GM19328 (cell line): ENCODE measurements at regions not wholly inside any gene's neighbourhood (a gene's known extent, or its start where the extent isn't known, plus 50 kb on each side); places are given as distances from the start of the nearest gene placed in this dataset.

Experiments
- ATAC-seq: cut with Tn5 transposase; IDR thresholded peaks from one replicate; pipeline ENCODE4 v1.9.1; 2021; ENCODE audit warnings: mild to moderate bottlenecking, moderate library complexity; ENCODE audit not compliant: unreplicated experiment

DNA sequence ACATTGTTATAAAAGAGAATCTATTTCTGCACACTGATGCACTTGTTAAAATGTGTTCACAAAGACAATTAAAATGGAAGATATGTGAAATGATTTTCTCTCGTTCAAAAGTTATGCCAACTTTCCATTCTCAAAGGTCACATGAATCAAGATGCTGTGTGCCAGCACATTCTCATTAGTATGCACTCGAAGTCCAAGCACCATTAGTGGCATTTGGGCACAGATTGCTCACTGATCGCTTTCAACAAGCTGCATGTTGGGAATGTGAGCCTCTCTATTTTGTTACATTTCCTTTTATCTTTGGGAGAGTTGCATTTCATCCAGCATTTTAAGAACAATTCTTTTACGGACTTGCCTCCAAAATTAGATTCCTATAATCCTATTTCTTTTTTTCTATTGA, 398.9 kb downstream of the FBXO15 start:
- no peak for ATAC-seq

DNA sequence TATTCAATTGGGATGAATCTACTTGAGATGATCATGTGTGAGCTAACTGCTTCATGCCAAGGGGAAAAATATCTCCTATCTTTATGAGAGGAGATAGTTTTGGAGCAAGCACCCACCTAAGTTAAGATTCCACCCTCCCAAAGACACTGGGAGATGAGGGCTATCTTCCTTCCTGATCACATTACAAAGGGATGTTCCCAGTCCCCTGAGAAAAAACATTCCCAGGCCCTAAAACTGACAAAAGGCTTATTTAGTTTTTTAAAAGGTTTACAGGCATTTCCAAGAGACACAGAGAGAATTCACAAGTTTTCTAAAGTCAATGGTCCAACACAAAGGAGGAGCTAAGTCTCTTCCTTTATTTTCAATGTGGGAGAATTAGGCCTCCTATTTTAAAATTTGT, 401.5 kb downstream of the FBXO15 start:
- no peak for ATAC-seq

DNA sequence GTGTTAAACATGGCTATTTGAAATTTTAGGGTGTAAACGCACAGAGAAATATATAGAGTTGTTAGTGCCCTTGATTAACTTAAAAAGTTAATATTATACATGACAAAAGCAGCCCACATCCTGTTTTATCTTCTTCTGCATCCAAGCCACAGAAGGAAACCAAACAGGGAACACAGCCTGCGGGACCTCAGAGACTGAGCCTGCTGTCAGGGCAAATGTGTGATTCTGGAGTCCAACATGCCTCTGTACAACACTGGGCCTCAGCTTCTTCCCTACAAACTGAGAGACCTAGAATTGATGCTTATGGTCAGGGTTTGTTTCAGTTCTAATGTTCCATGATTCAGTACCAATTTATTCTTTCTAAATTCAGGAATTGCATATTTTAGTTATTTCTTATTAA, 404.7 kb downstream of the FBXO15 start:
- ATAC-seq: no peak

DNA sequence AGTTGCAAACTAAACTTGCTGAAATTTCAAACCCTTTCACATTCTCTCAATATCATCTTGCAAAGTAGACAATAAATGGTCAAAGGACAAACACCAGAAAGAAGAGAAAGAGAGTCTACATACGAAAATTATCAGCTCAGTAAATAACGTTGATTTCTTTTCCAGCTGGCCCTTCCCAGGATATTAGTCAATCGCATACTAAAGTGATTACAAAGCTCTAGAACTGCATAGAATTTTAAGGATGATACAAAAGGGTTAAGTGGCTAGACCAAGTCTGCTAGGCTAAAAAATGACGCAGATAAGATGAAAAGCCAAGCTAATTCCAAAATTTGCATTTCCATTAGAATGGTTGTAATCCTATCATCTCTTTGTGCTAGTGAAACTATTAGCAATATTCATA, 405.7 kb downstream of the FBXO15 start:
- no peak for ATAC-seq

GRCh38 chr18:73739098-73739497, 408.5 kb downstream of the FBXO15 start:
- no peak for ATAC-seq

GRCh38 chr18:73737990-73738389, 409.6 kb downstream of the FBXO15 start:
- no peak for ATAC-seq

GRCh38 chr18:73735836-73736235, 411.8 kb downstream of the FBXO15 start:
- ATAC-seq: no peak

DNA sequence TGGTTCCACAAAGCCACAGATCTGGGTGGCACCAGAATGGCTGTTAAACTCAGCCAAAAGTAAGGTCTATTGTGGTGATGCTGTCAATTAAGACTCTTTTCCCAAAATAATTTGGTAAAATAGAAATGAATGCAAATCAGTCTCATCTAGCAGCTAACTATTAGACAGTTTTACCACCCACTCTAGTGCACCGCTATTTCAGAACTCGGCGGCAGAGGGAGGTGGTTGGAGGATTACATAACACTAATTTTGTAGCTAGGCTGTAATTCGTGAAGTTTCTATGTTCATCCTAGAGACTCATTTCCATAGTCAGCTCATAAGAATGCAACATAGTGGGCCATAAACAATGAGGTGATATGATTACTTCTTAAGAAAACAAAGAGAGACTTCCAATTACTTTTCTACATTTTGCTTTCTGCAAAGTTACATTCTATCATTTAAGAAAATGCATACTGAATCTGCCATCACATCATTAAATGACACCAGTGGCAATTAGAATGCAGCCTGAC, 413.8 kb downstream of the FBXO15 start:
- no peak for ATAC-seq

GRCh38 chr18:73733376-73733775, 414.3 kb downstream of the FBXO15 start:
- ATAC-seq: no peak

DNA sequence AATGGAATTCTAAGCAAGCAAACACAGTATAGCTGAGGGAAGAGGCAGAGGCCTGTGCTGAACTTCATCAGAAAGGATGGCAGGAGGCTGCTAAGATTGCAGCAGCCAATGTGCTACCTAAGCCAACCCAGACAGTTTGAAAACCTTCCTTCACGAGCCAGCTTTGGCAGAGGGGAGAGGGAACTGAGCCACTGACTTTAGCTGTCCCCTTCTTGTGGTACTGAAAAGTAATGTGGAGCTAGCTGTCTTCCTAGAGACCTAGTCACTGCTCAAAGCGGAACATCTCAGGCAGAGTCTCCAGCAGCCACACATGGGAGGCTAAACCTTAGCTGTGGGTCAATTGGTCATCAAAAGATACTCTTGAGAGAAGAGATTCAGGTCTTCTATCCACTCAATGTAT, 419.0 kb downstream of the FBXO15 start:
- ATAC-seq: no peak

DNA sequence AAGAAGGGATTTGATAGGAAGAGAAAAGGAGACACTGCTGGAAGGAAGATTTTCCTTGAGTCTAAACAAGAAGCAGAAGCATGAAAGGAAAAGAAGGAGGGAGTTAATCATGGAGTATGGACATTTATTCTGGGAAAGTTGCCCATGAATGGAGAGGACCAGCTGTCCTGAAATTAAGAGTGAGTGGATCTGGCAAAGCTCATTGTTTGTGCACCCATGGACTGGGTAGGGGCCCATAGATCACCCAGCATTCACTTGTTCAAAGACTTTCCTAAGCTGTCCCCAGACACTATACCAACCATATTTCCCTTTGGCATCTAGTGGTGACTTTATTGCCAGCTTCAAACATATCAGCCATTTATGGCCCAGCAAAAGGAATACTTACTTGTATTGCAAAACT, 422.7 kb downstream of the FBXO15 start:
- no peak for ATAC-seq

GRCh38 chr18:73719611-73720010, 428.0 kb downstream of the FBXO15 start:
- ATAC-seq: no peak

- ATAC-seq: no peak
Measured at GRCh38 chr18:73717570-73717969, 430.1 kb downstream of the FBXO15 start.

GRCh38 chr18:73715210-73715670, 432.4 kb downstream of the FBXO15 start:
- ATAC-seq: no peak

DNA sequence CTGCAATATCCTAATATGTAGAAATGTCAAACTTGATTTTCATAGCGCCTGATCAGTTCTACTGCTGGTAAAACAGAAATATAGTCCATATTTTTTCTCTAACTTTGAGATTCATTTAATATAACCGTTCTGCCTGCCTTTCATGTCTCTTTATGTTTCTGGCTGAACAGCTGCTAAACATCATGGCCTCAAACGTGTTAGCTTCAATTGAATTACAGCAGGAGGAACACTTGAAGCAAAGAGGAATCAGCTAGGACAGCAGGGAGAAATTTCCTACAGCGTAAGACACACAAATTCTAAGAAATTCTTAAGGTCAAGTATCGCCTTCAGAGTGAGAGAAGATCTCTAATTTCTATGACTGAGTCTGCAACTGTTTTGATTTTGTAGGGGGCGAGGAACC, 433.2 kb downstream of the FBXO15 start:
- ATAC-seq: no peak

- no peak for ATAC-seq
Measured at GRCh38 chr18:73711256-73711655, 436.4 kb downstream of the FBXO15 start.

- ATAC-seq: no peak
Measured at GRCh38 chr18:73708591-73708990, 439.0 kb downstream of the FBXO15 start.

DNA sequence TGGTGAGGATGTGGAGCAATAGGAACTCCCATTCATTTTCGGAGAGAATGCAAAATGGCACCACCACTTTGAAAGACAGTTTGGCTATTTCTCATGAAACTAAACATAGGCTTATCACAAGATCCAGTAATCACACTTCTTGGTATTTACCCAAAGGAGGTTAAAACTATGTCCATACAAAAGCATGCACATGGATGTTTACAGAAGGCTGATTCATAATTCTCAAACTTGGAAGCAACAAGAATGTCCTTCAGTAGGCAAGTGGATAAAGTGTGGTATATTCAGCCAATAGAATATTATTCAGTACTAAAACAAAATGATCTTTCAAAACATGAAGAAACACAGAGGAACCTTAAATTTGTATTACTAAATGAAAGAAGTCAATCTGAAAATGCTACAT, 440.6 kb downstream of the FBXO15 start:
- no peak for ATAC-seq

- ATAC-seq: no peak
Measured at GRCh38 chr18:73697353-73697752, 450.3 kb downstream of the FBXO15 start.

DNA sequence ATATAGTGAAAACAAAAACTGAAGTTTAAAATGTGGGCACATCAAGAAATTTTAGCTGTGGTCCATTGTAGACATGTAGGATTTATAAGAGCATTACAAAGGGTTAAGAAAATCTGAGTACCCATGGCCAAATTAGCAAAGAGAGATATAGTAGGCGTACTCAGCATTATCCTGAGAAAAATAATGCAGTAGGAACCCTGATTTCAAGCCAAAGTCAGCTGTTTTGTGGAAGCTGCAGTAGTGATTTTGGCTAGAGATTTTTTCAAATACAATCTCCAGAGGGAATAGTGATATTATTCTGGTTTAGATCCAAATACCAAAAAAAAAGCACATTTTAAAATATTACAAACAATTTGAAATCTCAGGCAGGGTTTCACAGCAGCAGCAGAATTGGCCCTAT, 450.9 kb downstream of the FBXO15 start:
- ATAC-seq: no peak

DNA sequence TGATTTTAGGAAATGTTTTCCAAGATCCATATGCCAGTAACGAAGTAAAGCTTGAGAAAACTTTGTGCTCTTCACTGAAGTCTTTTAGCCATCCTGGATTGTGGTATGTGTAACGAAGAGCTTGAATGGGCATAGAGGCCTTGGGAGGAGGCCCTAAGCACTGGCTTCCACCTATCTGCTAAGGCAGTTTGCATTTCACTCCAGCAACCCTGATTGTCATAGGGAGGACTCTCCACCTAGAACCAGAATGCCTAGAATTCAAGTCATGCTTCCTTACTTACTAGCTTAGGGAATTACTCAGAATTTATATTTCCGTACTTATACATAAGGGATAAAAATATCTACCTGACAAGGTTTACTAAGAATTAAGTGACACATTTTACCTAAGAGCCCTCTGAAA, 451.5 kb downstream of the FBXO15 start:
- no peak for ATAC-seq

GRCh38 chr18:73693091-73693490, 454.5 kb downstream of the FBXO15 start:
- ATAC-seq: no peak

DNA sequence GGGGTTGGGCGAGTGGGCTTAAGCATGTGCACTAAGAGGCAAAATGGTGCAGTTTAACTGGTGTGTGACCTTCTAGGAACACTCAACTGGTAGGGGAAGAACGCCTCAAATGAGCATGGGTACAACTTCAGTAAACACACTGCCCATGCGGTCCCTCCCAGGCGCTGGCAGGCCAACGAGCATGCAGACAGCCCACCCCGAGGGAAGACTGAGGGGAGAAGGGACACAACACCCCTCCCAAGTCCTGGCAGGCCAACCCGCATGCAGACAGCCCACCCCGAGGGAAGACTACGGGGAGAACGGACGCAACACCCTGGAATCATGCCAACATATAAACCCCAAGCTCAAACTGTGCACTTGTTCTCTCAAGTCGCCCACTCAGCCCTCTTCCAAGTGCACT, 456.0 kb downstream of the FBXO15 start:
- no peak for ATAC-seq

- ATAC-seq: no peak
Measured at GRCh38 chr18:73691118-73691517, 456.5 kb downstream of the FBXO15 start.
